IMR-90 (cell line): ENCODE measurements at regions not wholly inside any gene's neighbourhood (a gene's known extent, or its start where the extent isn't known, plus 50 kb on each side); places are given as distances from the start of the nearest gene placed in this dataset.

Source experiments
- ATAC-seq: fragments of 200-7000 bp; cut with Tn5 transposase; 2 replicates; pipeline ENCODE4 v1.9.1; 2020; ENCODE audit warnings: low read depth, mild to moderate bottlenecking, moderate library complexity
- BruUV-seq: library from RNA; stranded (reverse); fragments of 400-500 nt; replicated peaks from 2 replicates; lab custom pipeline; 2021; lab: Mats Ljungman, UMichigan
- CTCF ChIA-PET: fragments of 300-600 bp; formaldehyde crosslinking; extraction: SDS; loops from one replicate; lab custom pipeline; 2021; ENCODE audit warnings: antibody characterized with exemption; lab: Yijun Ruan, JAX
- POLR2A ChIA-PET: fragments of 300-600 bp; sonication (Branson Sonifier 250); formaldehyde crosslinking; loops from one replicate; lab custom pipeline; 2022; ENCODE audit warnings: antibody characterized with exemption; ENCODE audit not compliant: unreplicated experiment; lab: Charles Lee
- DNase-seq: peaks from one replicate; pipeline ENCODE4 v3.0.0; 2013
- H2AFZ ChIP-seq: replicated peaks from 2 replicates; pipeline ENCODE3; 2013; ENCODE audit warnings: low read length, mild to moderate bottlenecking; ENCODE audit not compliant: poor library complexity
- H2AK5ac ChIP-seq: 2 replicates; pipeline ENCODE4 v1.6.1; 2013; ENCODE audit warnings: low read depth, low read length, inconsistent platforms
- H2AK9ac ChIP-seq: replicated peaks from 2 replicates; pipeline ENCODE3; 2013; ENCODE audit warnings: mild to moderate bottlenecking, low read depth, low read length, moderate library complexity; ENCODE audit not compliant: poor library complexity
- H2BK120ac ChIP-seq: 2 replicates; pipeline ENCODE4 v1.6.1; 2013; ENCODE audit warnings: low read depth, low read length, inconsistent platforms
- H2BK15ac ChIP-seq: 3 replicates; pipeline ENCODE4 v1.6.1; 2013; ENCODE audit warnings: low read depth, low read length, inconsistent platforms
- H2BK20ac ChIP-seq: 2 replicates; pipeline ENCODE4 v1.6.1; 2013; ENCODE audit warnings: low read depth, mild to moderate bottlenecking, inconsistent platforms, low read length, moderate library complexity
- H2BK5ac ChIP-seq: 2 replicates; pipeline ENCODE4 v1.6.1; 2013; ENCODE audit warnings: mild to moderate bottlenecking, low read depth, low read length, inconsistent platforms; ENCODE audit not compliant: poor library complexity, severe bottlenecking
- H3K14ac ChIP-seq: replicated peaks from 2 replicates; pipeline ENCODE4 v1.6.1; 2013; ENCODE audit warnings: low read depth, low read length, inconsistent platforms
- H3K18ac ChIP-seq: 2 replicates; pipeline ENCODE4 v1.6.1; 2013; ENCODE audit warnings: low read depth, low read length, control low read depth
- H3K23ac ChIP-seq: 2 replicates; pipeline ENCODE4 v1.6.1; 2013; ENCODE audit warnings: low read depth, low read length, inconsistent platforms
- H3K27ac ChIP-seq: 2 replicates; pipeline ENCODE4 v1.5.1; 2013; ENCODE audit warnings: mild to moderate bottlenecking, control low read depth, low read length; ENCODE audit not compliant: insufficient read depth
- H3K27me3 ChIP-seq: 2 replicates; pipeline ENCODE4 v1.6.1; 2013; ENCODE audit warnings: low read length; ENCODE audit not compliant: control insufficient read depth, insufficient read depth
- H3K36me3 ChIP-seq: 2 replicates; pipeline ENCODE4 v1.6.1; 2013; ENCODE audit warnings: low read length, mixed read lengths; ENCODE audit not compliant: control insufficient read depth, insufficient read depth
- H3K4ac ChIP-seq: 2 replicates; pipeline ENCODE4 v1.6.1; 2013; ENCODE audit warnings: low read depth, low read length, inconsistent platforms
- H3K4me1 ChIP-seq: 2 replicates; pipeline ENCODE4 v1.6.1; 2013; ENCODE audit warnings: low read length, mixed read lengths; ENCODE audit not compliant: control insufficient read depth, insufficient read depth
- H3K4me2 ChIP-seq: 2 replicates; pipeline ENCODE4 v1.6.1; 2013; ENCODE audit warnings: low read depth, mild to moderate bottlenecking, control low read depth, low read length, moderate library complexity
- H3K4me3 ChIP-seq: 2 replicates; pipeline ENCODE4 v1.5.1; 2013; ENCODE audit warnings: low read depth, mild to moderate bottlenecking, control low read depth, low read length, moderate library complexity; ENCODE audit not compliant: insufficient read depth
- H3K56ac ChIP-seq: 2 replicates; pipeline ENCODE4 v1.6.1; 2013; ENCODE audit warnings: low read length, inconsistent platforms; ENCODE audit not compliant: insufficient read depth; ENCODE audit errors: extremely low read depth
- H3K79me1 ChIP-seq, 2 experiments: 2 replicates each; pipeline ENCODE4 v1.6.1; 2013; ENCODE audit warnings: low read length in 2 of 2, inconsistent platforms in 1 of 2, low read depth in 1 of 2
- H3K9ac ChIP-seq: 2 replicates; pipeline ENCODE4 v1.6.1; 2013; ENCODE audit warnings: low read depth, low read length, control low read depth
- H3K9me1 ChIP-seq: 2 replicates; pipeline ENCODE4 v1.6.1; 2013; ENCODE audit warnings: low read length, inconsistent platforms; ENCODE audit not compliant: insufficient read depth
- H3K9me3 ChIP-seq: 2 replicates; pipeline ENCODE4 v1.6.1; 2013; ENCODE audit warnings: low read length; ENCODE audit not compliant: control insufficient read depth, insufficient read depth
- H4K20me1 ChIP-seq: 2 replicates; pipeline ENCODE4 v1.6.1; 2013; ENCODE audit warnings: low read length, inconsistent platforms; ENCODE audit not compliant: insufficient read depth
- H4K5ac ChIP-seq: 2 replicates; pipeline ENCODE4 v1.6.1; 2013; ENCODE audit warnings: mild to moderate bottlenecking, low read depth, low read length, control low read depth
- H4K8ac ChIP-seq, 2 experiments: 2 replicates each; pipeline ENCODE4 v1.6.1; 2013; ENCODE audit warnings: low read depth in 2 of 2, low read length in 2 of 2, control low read depth in 1 of 2, inconsistent platforms in 1 of 2
- H4K91ac ChIP-seq: 2 replicates; pipeline ENCODE4 v1.6.1; 2013; ENCODE audit warnings: low read depth, low read length, inconsistent platforms; ENCODE audit not compliant: insufficient read depth
- RAD21 ChIP-seq: IDR thresholded peaks from 2 replicates; pipeline ENCODE4 v1.6.1; 2012; ENCODE audit warnings: low read length, improper control_type of control experiment
- WGBS, 2 experiments: methylation state at CpG; one replicate each; pipeline versions ENCODE4 v1.1.5 to v1.1.7; 2013; ENCODE audit warnings: missing lambda C conversion rate in 2 of 2; ENCODE audit not compliant: insufficient read length in 1 of 2; ENCODE audit errors: extremely low coverage in 2 of 2; 5-methylcytosine and 5-hydroxymethylcytosine counted together
- dilution Hi-C: fragments of 300-500 bp; cut with HindIII; formaldehyde crosslinking; loops from one replicate; pipeline ENCODE4 v1.14.3; 2018; ENCODE audit warnings: low sequenced_read_pairs; ENCODE audit not compliant: unreplicated experiment
- in situ Hi-C: fragments of 300-500 bp; cut with MboI; formaldehyde crosslinking; loops from 3 replicates; pipeline ENCODE4 v1.14.3; 2019; ENCODE audit warnings: low sequenced_read_pairs, inconsistent platforms, mixed read lengths
- intact Hi-C: fragments of 100-400 bp; cut with micrococcal nuclease; formaldehyde crosslinking; loops from 2 replicates; pipeline ENCODE4 v1.10.0; 2022

- ATAC-seq (no peak), DNase-seq (no peak)
- in situ Hi-C loops (no loop called here), intact Hi-C loops (no loop called here), dilution Hi-C loops (no loop called here)
- H3K9ac ChIP-seq = no peak overlapping the region
- H3K36me3 ChIP-seq = no peaks in the 10 kb centered on the region
- peak overlapping the region; percentile 63 for H2BK20ac ChIP-seq
- H4K8ac ChIP-seq = peak overlapping the region in 1 of 2 experiments; percentile 59; a peak in 1 of 4 replicates
- peak overlapping the region; percentile 81 for H2BK120ac ChIP-seq
- TF ChIP-seq RAD21 = no peak
- 100% methylated on average over 1 of the region's 3 CpGs; no CpG with 5 or more reads in 1 of the 2 experiments for WGBS, 2 experiments
- H4K91ac ChIP-seq = peak overlapping the region; percentile 43
- peak overlapping the region; percentile 60; the same call in 1 of the 2 replicates for H3K23ac ChIP-seq
- H3K4ac ChIP-seq = peak overlapping the region; percentile 80; the same call in 1 of the 2 replicates
- H4K20me1 ChIP-seq = no peaks in the 10 kb centered on the region
- BruUV-seq = no TSS peak
- H3K4me2 ChIP-seq = no peak overlapping the region
- H3K27ac ChIP-seq = no peak overlapping the region
- no peak overlapping the region for H2AFZ ChIP-seq
- H2AK5ac ChIP-seq = peak overlapping the region; percentile 38; the same call in 1 of the 2 replicates
- no peak overlapping the region for H2AK9ac ChIP-seq
- peaks cover 3% of the 10 kb centered on the region for H3K4me1 ChIP-seq
- H3K79me1 ChIP-seq = no peaks in the 10 kb centered on the region
- peak overlapping the region; percentile 94 for H3K14ac ChIP-seq
- H3K9me1 ChIP-seq = peaks cover 8% of the 10 kb centered on the region
- no peak overlapping the region for H3K56ac ChIP-seq
- H2BK5ac ChIP-seq = no peak overlapping the region
- CTCF ChIA-PET = interaction anchor here (0.9 kb wide), 1 partner anchor 13 kb away, joined by 3 read pairs; no protein-coding TSS in a partner anchor
- peak overlapping the region; percentile 57; the same call in 1 of the 3 replicates for H2BK15ac ChIP-seq
- peak overlapping the region; percentile 24; the same call in 1 of the 2 replicates for H3K18ac ChIP-seq
- no peaks in the 10 kb centered on the region for H3K27me3 ChIP-seq
- no peak overlapping the region for H3K4me3 ChIP-seq
- H3K9me3 ChIP-seq = no peaks in the 10 kb centered on the region
- POLR2A ChIA-PET = no interaction called here
- H4K5ac ChIP-seq = no peak overlapping the region
These were observed 96.5 kb upstream of the ANKRD55 start for GRCh38 chr5:56329652-56330051.
